Rectal smooth muscle tissue (tissue), 1 donor: ENCODE measurements at regions not wholly inside any gene's neighbourhood (a gene's known extent, or its start where the extent isn't known, plus 50 kb on each side); places are given as distances from the start of the nearest gene placed in this dataset.
A peak's percentile ranks its signal among the peaks of the same experiment; 100 is the strongest.

Experiments
- H3K27ac ChIP-seq: one replicate; pipeline ENCODE4 v1.7.0; 2013; ENCODE audit warnings: low read depth, low read length, inconsistent platforms
- H3K27me3 ChIP-seq: one replicate; pipeline ENCODE4 v1.7.0; 2013; ENCODE audit warnings: low read length; ENCODE audit not compliant: control insufficient read depth, insufficient read depth
- H3K36me3 ChIP-seq: one replicate; pipeline ENCODE4 v1.7.0; 2013; ENCODE audit warnings: low read length; ENCODE audit not compliant: control insufficient read depth, insufficient read depth
- H3K4me1 ChIP-seq: one replicate; pipeline ENCODE4 v1.7.0; 2013; ENCODE audit warnings: low read length; ENCODE audit not compliant: control insufficient read depth, insufficient read depth
- H3K4me3 ChIP-seq: one replicate; pipeline ENCODE4 v1.7.0; 2013; ENCODE audit warnings: low read length
- H3K9ac ChIP-seq: one replicate; pipeline ENCODE4 v1.7.0; 2013; ENCODE audit warnings: low read length

- Histone ChIP-seq H3K27me3 (no peaks in the 10 kb centered on the region), H3K4me1 (no peaks in the 10 kb centered on the region), H3K9ac (no peak overlapping the region), H3K27ac (no peak overlapping the region), H3K36me3 (no peaks in the 10 kb centered on the region), H3K4me3 (no peak overlapping the region)
Measured at GRCh38 chr19:28899703-28900102, 313.2 kb downstream of the UQCRFS1 start.

GRCh38 chr19:28898249-28898648, 314.7 kb downstream of the UQCRFS1 start:
- Histone ChIP-seq H3K36me3 (no peaks in the 10 kb centered on the region), H3K27me3 (no peaks in the 10 kb centered on the region), H3K4me1 (no peaks in the 10 kb centered on the region), H3K27ac (no peak overlapping the region), H3K4me3 (no peak overlapping the region), H3K9ac (no peak overlapping the region)

- Histone ChIP-seq H3K4me1 (no peaks in the 10 kb centered on the region), H3K9ac (no peak overlapping the region), H3K4me3 (no peak overlapping the region), H3K27me3 (peaks cover 3% of the 10 kb centered on the region), H3K27ac (no peak overlapping the region), H3K36me3 (no peaks in the 10 kb centered on the region)
Measured at GRCh38 chr19:28889941-28890670, 322.8 kb downstream of the UQCRFS1 start.

GRCh38 chr19:28887920-28888618, 324.9 kb downstream of the UQCRFS1 start:
- Histone ChIP-seq H3K4me3 (no peak overlapping the region), H3K36me3 (no peaks in the 10 kb centered on the region), H3K9ac (no peak overlapping the region), H3K4me1 (peaks cover 5% of the 10 kb centered on the region), H3K27ac (no peak overlapping the region), H3K27me3 (peaks cover 3% of the 10 kb centered on the region)

- Histone ChIP-seq H3K9ac (no peak overlapping the region), H3K27ac (no peak overlapping the region), H3K4me3 (no peak overlapping the region), H3K36me3 (no peaks in the 10 kb centered on the region), H3K4me1 (peaks cover 10% of the 10 kb centered on the region), H3K27me3 (peaks cover 3% of the 10 kb centered on the region)
Measured at GRCh38 chr19:28886708-28887107, 326.2 kb downstream of the UQCRFS1 start.

GRCh38 chr19:28885965-28886364, 327.0 kb downstream of the UQCRFS1 start:
- H3K36me3 ChIP-seq, result no peaks in the 10 kb centered on the region
- H3K4me1 ChIP-seq, result peaks cover 10% of the 10 kb centered on the region
- no peak overlapping the region for H3K9ac ChIP-seq
- no peak overlapping the region for H3K4me3 ChIP-seq
- no peak overlapping the region for H3K27ac ChIP-seq
- H3K27me3 ChIP-seq, result peaks cover 3% of the 10 kb centered on the region

GRCh38 chr19:28884786-28885476, 328.0 kb downstream of the UQCRFS1 start:
- H3K4me3 ChIP-seq, result no peak overlapping the region
- no peak overlapping the region for H3K27ac ChIP-seq
- no peaks in the 10 kb centered on the region for H3K36me3 ChIP-seq
- H3K4me1 ChIP-seq, result peaks cover 10% of the 10 kb centered on the region
- no peak overlapping the region for H3K9ac ChIP-seq
- H3K27me3 ChIP-seq, result peaks cover 3% of the 10 kb centered on the region

- H3K27ac ChIP-seq, result peak overlapping the region; percentile 18
- H3K4me3 ChIP-seq, result no peak overlapping the region
- peaks cover 10% of the 10 kb centered on the region for H3K4me1 ChIP-seq
- no peaks in the 10 kb centered on the region for H3K36me3 ChIP-seq
- H3K27me3 ChIP-seq, result no peaks in the 10 kb centered on the region
- H3K9ac ChIP-seq, result no peak overlapping the region
Measured at GRCh38 chr19:28883241-28883693, 329.7 kb downstream of the UQCRFS1 start.

GRCh38 chr19:28882818-28883217, 330.1 kb downstream of the UQCRFS1 start:
- no peak overlapping the region for H3K9ac ChIP-seq
- H3K4me1 ChIP-seq, result peaks cover 10% of the 10 kb centered on the region
- peak overlapping the region; percentile 18 for H3K27ac ChIP-seq
- no peaks in the 10 kb centered on the region for H3K36me3 ChIP-seq
- no peaks in the 10 kb centered on the region for H3K27me3 ChIP-seq
- no peak overlapping the region for H3K4me3 ChIP-seq

- Histone ChIP-seq H3K9ac (no peak overlapping the region), H3K4me1 (peaks cover 10% of the 10 kb centered on the region), H3K27me3 (no peaks in the 10 kb centered on the region), H3K27ac (no peak overlapping the region), H3K36me3 (no peaks in the 10 kb centered on the region), H3K4me3 (no peak overlapping the region)
Measured at GRCh38 chr19:28881616-28882015, 331.3 kb downstream of the UQCRFS1 start.

- Histone ChIP-seq H3K27ac (no peak overlapping the region), H3K27me3 (no peaks in the 10 kb centered on the region), H3K9ac (no peak overlapping the region), H3K4me1 (peaks cover 10% of the 10 kb centered on the region), H3K36me3 (no peaks in the 10 kb centered on the region), H3K4me3 (no peak overlapping the region)
Measured at GRCh38 chr19:28880735-28881401, 332.1 kb downstream of the UQCRFS1 start.
